Kidney (tissue), 13 donors: ENCODE measurements at regions not wholly inside any gene's neighbourhood (a gene's known extent, or its start where the extent isn't known, plus 50 kb on each side); places are given as distances from the start of the nearest gene placed in this dataset.

Experiments
- DNase-seq, 5 donors: peaks; one replicate each; pipeline ENCODE4 v3.0.0-alpha.2; 2013 to 2020
- FAIRE-seq: peaks from 2 replicates; lab custom pipeline; 2012; peaks lifted over from hg19 to GRCh38; lab: Jason Lieb, UNC
- H3K27ac ChIP-seq, 2 donors: one replicate each; pipeline ENCODE4 v1.7.0; 2013; ENCODE audit warnings: low read depth in 2 of 2, low read length in 2 of 2, inconsistent platforms in 1 of 2
- H3K27me3 ChIP-seq: one replicate; pipeline ENCODE4 v1.7.1; 2013; ENCODE audit warnings: low read length, inconsistent platforms; ENCODE audit not compliant: control insufficient read depth, insufficient read depth
- H3K36me3 ChIP-seq, 3 donors: one replicate each; pipeline versions ENCODE4 v1.7.0 to v1.7.1; 2013; ENCODE audit warnings: low read length in 3 of 3, control low read depth in 1 of 3, inconsistent platforms in 1 of 3; ENCODE audit not compliant: insufficient read depth in 3 of 3, control insufficient read depth in 2 of 3
- H3K4me1 ChIP-seq, 3 donors: one replicate each; pipeline versions ENCODE4 v1.7.0 to v1.7.1; 2013; ENCODE audit warnings: low read length in 3 of 3, inconsistent platforms in 1 of 3, low read depth in 1 of 3; ENCODE audit not compliant: control insufficient read depth in 2 of 3, insufficient read depth in 2 of 3
- H3K4me3 ChIP-seq, 3 donors: one replicate each; pipeline versions ENCODE4 v1.7.0 to v1.8.1; 2013; ENCODE audit warnings: low read length in 3 of 3, control low read depth in 1 of 3, inconsistent platforms in 1 of 3
- H3K9ac ChIP-seq, 3 donors: one replicate each; pipeline versions ENCODE4 v1.7.0 to v1.7.1; 2013; ENCODE audit warnings: low read length in 3 of 3, control low read depth in 1 of 3, inconsistent platforms in 1 of 3
- H3K9me3 ChIP-seq, 3 donors: one replicate each; pipeline versions ENCODE4 v1.7.0 to v1.7.1; 2013; ENCODE audit warnings: low read length in 3 of 3, control low read depth in 1 of 3, inconsistent platforms in 1 of 3; ENCODE audit not compliant: control insufficient read depth in 2 of 3, insufficient read depth in 1 of 3
- CTCF ChIP-seq: IDR thresholded peaks from 3 replicates; pipeline ENCODE4 v1.5.1; 2012; ENCODE audit warnings: mild to moderate bottlenecking, moderate library complexity, borderline replicate concordance; ENCODE audit not compliant: insufficient read depth; ENCODE audit errors: extremely low read depth
- intact Hi-C: fragments of 100-400 bp; cut with DNase I; formaldehyde crosslinking; loops from one replicate; pipeline ENCODE4 v1.11.1; 2022
- donor health status: control.
- donor health status: control.
- donor health status: control.
- donor health status: control.
- donor health status: control.
- donor health status: DM: yes; HTN: yes; CAD: no.
- donor health status: Normal renal cell carcinoma (clear cell type).

- peaks cover 0 to 3% (median 0%) of the 10 kb centered on the region in 3 donors for H3K4me1 ChIP-seq
- no peak overlapping the region for H3K27ac ChIP-seq
- H3K36me3 ChIP-seq, result no peaks in the 10 kb centered on the region
- no peaks in the 10 kb centered on the region for H3K27me3 ChIP-seq
- H3K9me3 ChIP-seq, result no peaks in the 10 kb centered on the region
- FAIRE-seq (no peak), DNase-seq (peak in 2 of 5 donors; percentile 3 to 5)
- TF ChIP-seq CTCF, result no peak
- intact Hi-C loops, result no loop called here
- H3K9ac ChIP-seq, result no peak overlapping the region
- no peak overlapping the region for H3K4me3 ChIP-seq
These were observed 120.9 kb upstream of the ZC3H12C start for GRCh38 chr11:109972181-109972715.

GRCh38 chr11:109972939-109973338, 120.3 kb upstream of the ZC3H12C start:
- intact Hi-C loops, result no loop called here
- H3K27ac ChIP-seq, result no peak overlapping the region
- H3K27me3 ChIP-seq, result no peaks in the 10 kb centered on the region
- no peaks in the 10 kb centered on the region for H3K9me3 ChIP-seq
- DNase-seq (no peak), FAIRE-seq (no peak)
- TF ChIP-seq CTCF, result no peak
- H3K36me3 ChIP-seq, result no peaks in the 10 kb centered on the region
- H3K4me3 ChIP-seq, result no peak overlapping the region
- no peak overlapping the region for H3K9ac ChIP-seq
- H3K4me1 ChIP-seq, result peaks cover 0 to 3% (median 0%) of the 10 kb centered on the region in 3 donors

GRCh38 chr11:109973486-109973885, 119.7 kb upstream of the ZC3H12C start:
- FAIRE-seq (no peak), DNase-seq (no peak)
- Histone ChIP-seq H3K9ac (no peak overlapping the region), H3K9me3 (no peaks in the 10 kb centered on the region), H3K4me3 (no peak overlapping the region), H3K27ac (no peak overlapping the region), H3K27me3 (no peaks in the 10 kb centered on the region), H3K4me1 (peaks cover 0 to 3% (median 0%) of the 10 kb centered on the region in 3 donors), H3K36me3 (no peaks in the 10 kb centered on the region)
- intact Hi-C loops, result no loop called here
- no peak for TF ChIP-seq CTCF

- no peak for FAIRE-seq
- no peaks in the 10 kb centered on the region for H3K9me3 ChIP-seq
- no peaks in the 10 kb centered on the region for H3K27me3 ChIP-seq
- no peak for TF ChIP-seq CTCF
- DNase-seq, result no peak
- H3K4me3 ChIP-seq, result no peak overlapping the region
- intact Hi-C loops, result no loop called here
- H3K9ac ChIP-seq, result no peak overlapping the region
- no peaks in the 10 kb centered on the region for H3K36me3 ChIP-seq
- H3K27ac ChIP-seq, result no peak overlapping the region
- H3K4me1 ChIP-seq, result peaks cover 0 to 3% (median 0%) of the 10 kb centered on the region in 3 donors
These were observed 118.7 kb upstream of the ZC3H12C start for GRCh38 chr11:109974523-109974922.
